IPS-18a (cell line): ENCODE measurements at regions not wholly inside any gene's neighbourhood (a gene's known extent, or its start where the extent isn't known, plus 50 kb on each side); places are given as distances from the start of the nearest gene placed in this dataset.

ENCODE experiments used
- H3K27ac ChIP-seq: one replicate; pipeline ENCODE4 v1.5.1; 2013; ENCODE audit warnings: low read length
- H3K27me3 ChIP-seq: one replicate; pipeline ENCODE4 v1.6.1; 2013; ENCODE audit warnings: mild to moderate bottlenecking, low read length; ENCODE audit not compliant: control insufficient read depth, insufficient read depth
- H3K36me3 ChIP-seq: one replicate; pipeline ENCODE4 v1.6.1; 2013; ENCODE audit warnings: low read depth, low read length; ENCODE audit not compliant: control insufficient read depth
- H3K4me1 ChIP-seq: one replicate; pipeline ENCODE4 v1.6.1; 2013; ENCODE audit warnings: low read depth, low read length; ENCODE audit not compliant: control insufficient read depth
- H3K4me3 ChIP-seq: one replicate; pipeline ENCODE4 v1.5.1; 2013; ENCODE audit warnings: low read length
- H3K9ac ChIP-seq: one replicate; pipeline ENCODE4 v1.6.1; 2013; ENCODE audit warnings: mild to moderate bottlenecking, low read length, moderate library complexity
- H3K9me3 ChIP-seq: one replicate; pipeline ENCODE4 v1.6.1; 2013; ENCODE audit warnings: low read depth, low read length; ENCODE audit not compliant: control insufficient read depth

GRCh38 chr12:42762395-42762925 is 172.9 kb upstream of the PRICKLE1 start:
- Histone ChIP-seq H3K27me3 (peaks cover 3% of the 10 kb centered on the region), H3K9ac (no peak overlapping the region), H3K27ac (no peak overlapping the region), H3K36me3 (no peaks in the 10 kb centered on the region), H3K9me3 (no peaks in the 10 kb centered on the region), H3K4me3 (no peak overlapping the region), H3K4me1 (peaks cover 25% of the 10 kb centered on the region)

- H3K36me3 ChIP-seq, result no peaks in the 10 kb centered on the region
- H3K4me3 ChIP-seq, result no peak overlapping the region
- H3K9ac ChIP-seq, result no peak overlapping the region
- no peaks in the 10 kb centered on the region for H3K9me3 ChIP-seq
- peaks cover 3% of the 10 kb centered on the region for H3K27me3 ChIP-seq
- H3K4me1 ChIP-seq, result peaks cover 31% of the 10 kb centered on the region
- no peak overlapping the region for H3K27ac ChIP-seq
Measured at GRCh38 chr12:42761601-42762350, 172.2 kb upstream of the PRICKLE1 start.

GRCh38 chr12:42761086-42761485 is 171.5 kb upstream of the PRICKLE1 start:
- Histone ChIP-seq H3K27ac (no peak overlapping the region), H3K27me3 (peaks cover 3% of the 10 kb centered on the region), H3K9me3 (no peaks in the 10 kb centered on the region), H3K9ac (no peak overlapping the region), H3K4me3 (no peak overlapping the region), H3K4me1 (peaks cover 38% of the 10 kb centered on the region), H3K36me3 (no peaks in the 10 kb centered on the region)

- Histone ChIP-seq H3K9me3 (no peaks in the 10 kb centered on the region), H3K27me3 (peaks cover 3% of the 10 kb centered on the region), H3K4me3 (no peak overlapping the region), H3K27ac (no peak overlapping the region), H3K36me3 (no peaks in the 10 kb centered on the region), H3K4me1 (peaks cover 42% of the 10 kb centered on the region), H3K9ac (no peak overlapping the region)
Measured at GRCh38 chr12:42760550-42760949, 171.0 kb upstream of the PRICKLE1 start.

DNA sequence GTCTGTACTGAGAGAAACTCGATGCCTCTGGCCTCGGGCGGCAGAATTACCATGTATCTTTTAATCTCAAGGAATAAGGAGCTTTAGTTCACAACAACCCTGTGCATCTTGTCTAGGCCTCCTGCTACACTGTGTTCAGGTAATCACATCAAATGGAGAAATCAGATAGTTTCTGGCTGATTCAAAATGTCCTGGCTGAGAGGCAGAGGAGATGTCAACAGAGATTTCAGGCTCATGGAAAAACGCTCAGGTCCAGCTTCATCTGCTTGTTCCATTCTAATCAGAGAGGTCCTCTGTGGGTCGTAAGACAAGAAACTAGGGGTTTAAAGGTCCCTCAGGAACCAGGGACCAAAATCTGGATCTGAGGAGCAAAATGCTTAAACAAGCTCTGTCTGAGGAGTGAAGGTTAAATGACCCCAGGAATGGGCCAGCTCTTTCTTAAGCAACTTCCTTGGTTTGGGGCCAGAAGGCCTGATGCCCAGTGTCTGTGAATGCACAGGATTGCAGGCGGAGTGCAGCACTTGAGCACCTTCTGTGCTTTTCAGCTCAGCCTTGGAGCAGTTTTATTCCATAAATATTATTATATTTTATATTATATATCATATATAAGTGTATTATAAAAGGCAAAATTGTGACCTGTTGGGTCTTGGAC is 170.2 kb upstream of the PRICKLE1 start:
- peaks cover 42% of the 10 kb centered on the region for H3K4me1 ChIP-seq

DNA sequence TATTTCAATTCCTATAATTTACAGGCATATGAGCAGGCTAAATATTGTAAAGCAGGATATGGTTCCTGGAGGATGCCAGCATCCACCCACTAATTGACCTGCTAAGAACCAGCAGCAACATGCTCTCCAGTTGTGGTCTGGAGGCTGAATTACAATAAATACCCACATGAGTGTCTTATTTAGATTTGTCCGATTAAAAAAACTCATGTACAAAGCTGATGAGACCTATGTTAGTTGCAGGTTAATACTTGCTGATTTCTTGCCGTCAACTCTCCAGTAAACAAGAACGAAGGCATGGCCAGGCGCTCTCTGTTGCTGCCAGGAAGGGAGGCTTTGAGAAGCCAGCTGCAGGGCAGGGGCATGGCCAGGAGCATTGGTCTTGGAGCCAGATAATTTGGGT is 169.3 kb upstream of the PRICKLE1 start:
- H3K27ac ChIP-seq, result no peak overlapping the region
- H3K9me3 ChIP-seq, result no peaks in the 10 kb centered on the region
- no peak overlapping the region for H3K4me3 ChIP-seq
- H3K9ac ChIP-seq, result no peak overlapping the region
- H3K27me3 ChIP-seq, result peaks cover 3% of the 10 kb centered on the region
- no peaks in the 10 kb centered on the region for H3K36me3 ChIP-seq
- H3K4me1 ChIP-seq, result peaks cover 42% of the 10 kb centered on the region

More for the DNA sequence above, 170.2 kb upstream of the PRICKLE1 start:
- Histone ChIP-seq H3K9ac (no peak overlapping the region), H3K9me3 (no peaks in the 10 kb centered on the region), H3K4me3 (no peak overlapping the region), H3K27me3 (peaks cover 3% of the 10 kb centered on the region), H3K27ac (no peak overlapping the region), H3K36me3 (no peaks in the 10 kb centered on the region)

- H3K27ac ChIP-seq, result no peak overlapping the region
- H3K36me3 ChIP-seq, result no peaks in the 10 kb centered on the region
- peaks cover 42% of the 10 kb centered on the region for H3K4me1 ChIP-seq
- H3K27me3 ChIP-seq, result peaks cover 3% of the 10 kb centered on the region
- H3K4me3 ChIP-seq, result peak overlapping the region; percentile 11
- H3K9ac ChIP-seq, result no peak overlapping the region
- H3K9me3 ChIP-seq, result no peaks in the 10 kb centered on the region
Measured at GRCh38 chr12:42757624-42758119, 168.1 kb upstream of the PRICKLE1 start.

- H3K4me1 ChIP-seq, result peaks cover 42% of the 10 kb centered on the region
- peak overlapping the region; percentile 11 for H3K4me3 ChIP-seq
- H3K27ac ChIP-seq, result peak overlapping the region; percentile 69
- peaks cover 3% of the 10 kb centered on the region for H3K27me3 ChIP-seq
- H3K9ac ChIP-seq, result peak overlapping the region; percentile 30
- H3K9me3 ChIP-seq, result no peaks in the 10 kb centered on the region
- H3K36me3 ChIP-seq, result no peaks in the 10 kb centered on the region
Measured at GRCh38 chr12:42756841-42757623, 167.5 kb upstream of the PRICKLE1 start.

DNA sequence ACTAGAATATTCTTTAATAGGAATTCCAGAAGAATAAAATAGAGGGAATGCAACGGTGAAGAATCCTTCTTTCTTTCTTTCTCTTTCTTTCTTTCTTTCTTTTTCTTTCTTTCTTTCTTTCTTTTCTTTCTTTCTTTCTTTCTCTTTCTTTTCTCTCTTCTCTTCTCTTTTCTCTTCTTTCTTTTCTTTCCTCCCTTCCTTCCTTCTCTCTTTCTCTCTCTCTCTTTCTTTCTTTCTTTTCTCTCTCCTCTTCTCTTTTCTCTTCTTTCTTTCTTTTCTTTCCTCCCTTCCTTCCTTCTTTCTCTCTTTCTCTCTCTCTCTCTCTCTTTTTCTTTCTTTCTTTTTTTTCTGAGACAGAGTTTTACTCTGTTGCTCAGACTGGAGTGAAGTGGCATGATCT is 160.8 kb upstream of the PRICKLE1 start:
- no peaks in the 10 kb centered on the region for H3K27me3 ChIP-seq
- peaks cover 6% of the 10 kb centered on the region for H3K9me3 ChIP-seq
- no peak overlapping the region for H3K4me3 ChIP-seq
- H3K4me1 ChIP-seq, result no peaks in the 10 kb centered on the region
- no peak overlapping the region for H3K9ac ChIP-seq
- H3K27ac ChIP-seq, result no peak overlapping the region
- no peaks in the 10 kb centered on the region for H3K36me3 ChIP-seq

GRCh38 chr12:42749239-42749638 is 159.7 kb upstream of the PRICKLE1 start:
- no peak overlapping the region for H3K4me3 ChIP-seq
- no peaks in the 10 kb centered on the region for H3K36me3 ChIP-seq
- no peak overlapping the region for H3K27ac ChIP-seq
- no peak overlapping the region for H3K9ac ChIP-seq
- no peaks in the 10 kb centered on the region for H3K27me3 ChIP-seq
- peaks cover 6% of the 10 kb centered on the region for H3K9me3 ChIP-seq
- no peaks in the 10 kb centered on the region for H3K4me1 ChIP-seq

DNA sequence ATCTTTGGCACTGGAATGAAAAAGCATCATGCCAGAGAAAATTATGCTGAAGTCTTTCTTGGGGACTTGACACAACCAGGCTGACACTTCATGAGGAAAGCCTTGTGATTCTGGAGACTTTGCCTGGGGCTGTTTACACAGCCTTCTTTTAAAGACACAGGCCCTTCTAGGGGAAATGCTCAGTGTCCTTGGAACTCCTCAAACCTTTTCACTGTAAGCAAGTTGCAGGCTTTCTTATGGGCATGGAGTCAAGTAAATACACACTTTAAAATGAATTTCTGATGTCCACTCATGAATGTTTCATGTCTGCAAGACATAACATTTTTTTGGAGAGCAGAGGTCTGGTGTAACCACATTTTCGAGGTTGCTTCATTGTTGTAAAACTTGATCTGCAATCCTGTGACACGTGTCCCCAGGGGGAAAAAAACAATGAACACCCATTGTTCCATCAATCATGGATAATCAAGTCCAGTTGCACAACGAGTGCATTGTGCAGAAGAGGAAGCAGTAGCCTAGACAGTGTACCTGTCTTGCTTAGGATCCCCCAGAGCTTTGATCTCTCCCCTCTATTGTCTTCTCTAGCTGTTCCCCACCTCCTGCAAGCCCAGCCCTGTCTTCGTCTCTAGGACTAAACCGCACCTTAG is 155.1 kb upstream of the PRICKLE1 start:
- H3K9ac ChIP-seq, result no peak overlapping the region
- no peaks in the 10 kb centered on the region for H3K36me3 ChIP-seq
- no peak overlapping the region for H3K4me3 ChIP-seq
- no peaks in the 10 kb centered on the region for H3K4me1 ChIP-seq
- H3K27me3 ChIP-seq, result no peaks in the 10 kb centered on the region
- no peak overlapping the region for H3K27ac ChIP-seq
- H3K9me3 ChIP-seq, result peaks cover 6% of the 10 kb centered on the region
